ENCODE measurements at regions not wholly inside any gene's neighbourhood (a gene's known extent, or its start where the extent isn't known, plus 50 kb on each side); places are given as distances from the start of the nearest gene placed in this dataset.

DNA sequence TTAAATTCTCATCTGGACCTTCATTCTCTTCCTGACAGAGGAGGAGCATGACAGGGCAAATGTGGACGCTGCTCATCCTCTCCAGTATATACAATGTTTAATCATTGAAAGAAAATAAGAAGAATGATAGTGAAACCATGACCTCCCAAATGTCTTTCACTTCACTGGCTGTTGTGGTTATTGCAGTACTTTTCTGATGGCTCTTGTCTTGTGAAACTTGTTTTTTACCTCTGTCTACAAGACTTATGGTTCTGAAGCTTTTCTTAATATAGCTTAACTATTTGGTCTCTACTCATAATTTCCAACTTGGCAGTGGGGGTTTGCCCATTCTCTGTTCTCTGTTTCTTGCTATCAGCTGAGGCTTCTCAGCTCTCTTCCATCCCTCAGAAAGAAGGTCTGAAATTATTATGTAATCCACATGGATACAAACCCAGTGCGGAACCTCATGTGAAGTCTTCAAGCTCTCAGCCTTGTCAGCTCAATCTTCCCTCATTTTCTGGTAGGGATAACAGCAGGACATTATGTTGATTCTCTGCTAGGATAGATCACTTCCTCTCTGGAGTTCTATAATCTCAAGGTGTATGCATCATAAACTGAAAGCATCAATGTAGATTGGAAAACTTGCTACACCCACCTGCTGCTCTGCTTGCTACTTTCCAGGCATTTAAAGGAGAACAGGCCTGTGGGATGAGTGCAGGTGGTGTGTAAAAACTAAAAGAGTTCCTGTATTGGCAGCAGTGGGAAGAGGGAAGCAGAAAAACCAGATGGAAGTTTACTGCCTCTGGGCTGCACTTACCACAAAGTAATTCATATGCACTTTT is 250.3 kb upstream of the HTR2A start:
- TF ChIP-seq, protein P1, sequence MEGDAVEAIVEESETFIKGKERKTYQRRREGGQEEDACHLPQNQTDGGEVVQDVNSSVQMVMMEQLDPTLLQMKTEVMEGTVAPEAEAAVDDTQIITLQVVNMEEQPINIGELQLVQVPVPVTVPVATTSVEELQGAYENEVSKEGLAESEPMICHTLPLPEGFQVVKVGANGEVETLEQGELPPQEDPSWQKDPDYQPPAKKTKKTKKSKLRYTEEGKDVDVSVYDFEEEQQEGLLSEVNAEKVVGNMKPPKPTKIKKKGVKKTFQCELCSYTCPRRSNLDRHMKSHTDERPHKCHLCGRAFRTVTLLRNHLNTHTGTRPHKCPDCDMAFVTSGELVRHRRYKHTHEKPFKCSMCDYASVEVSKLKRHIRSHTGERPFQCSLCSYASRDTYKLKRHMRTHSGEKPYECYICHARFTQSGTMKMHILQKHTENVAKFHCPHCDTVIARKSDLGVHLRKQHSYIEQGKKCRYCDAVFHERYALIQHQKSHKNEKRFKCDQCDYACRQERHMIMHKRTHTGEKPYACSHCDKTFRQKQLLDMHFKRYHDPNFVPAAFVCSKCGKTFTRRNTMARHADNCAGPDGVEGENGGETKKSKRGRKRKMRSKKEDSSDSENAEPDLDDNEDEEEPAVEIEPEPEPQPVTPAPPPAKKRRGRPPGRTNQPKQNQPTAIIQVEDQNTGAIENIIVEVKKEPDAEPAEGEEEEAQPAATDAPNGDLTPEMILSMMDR (CRISPR knock-in tag; IDR thresholded peaks at IDR 0.05) = no peak
- TF ChIP-seq, protein P2, sequence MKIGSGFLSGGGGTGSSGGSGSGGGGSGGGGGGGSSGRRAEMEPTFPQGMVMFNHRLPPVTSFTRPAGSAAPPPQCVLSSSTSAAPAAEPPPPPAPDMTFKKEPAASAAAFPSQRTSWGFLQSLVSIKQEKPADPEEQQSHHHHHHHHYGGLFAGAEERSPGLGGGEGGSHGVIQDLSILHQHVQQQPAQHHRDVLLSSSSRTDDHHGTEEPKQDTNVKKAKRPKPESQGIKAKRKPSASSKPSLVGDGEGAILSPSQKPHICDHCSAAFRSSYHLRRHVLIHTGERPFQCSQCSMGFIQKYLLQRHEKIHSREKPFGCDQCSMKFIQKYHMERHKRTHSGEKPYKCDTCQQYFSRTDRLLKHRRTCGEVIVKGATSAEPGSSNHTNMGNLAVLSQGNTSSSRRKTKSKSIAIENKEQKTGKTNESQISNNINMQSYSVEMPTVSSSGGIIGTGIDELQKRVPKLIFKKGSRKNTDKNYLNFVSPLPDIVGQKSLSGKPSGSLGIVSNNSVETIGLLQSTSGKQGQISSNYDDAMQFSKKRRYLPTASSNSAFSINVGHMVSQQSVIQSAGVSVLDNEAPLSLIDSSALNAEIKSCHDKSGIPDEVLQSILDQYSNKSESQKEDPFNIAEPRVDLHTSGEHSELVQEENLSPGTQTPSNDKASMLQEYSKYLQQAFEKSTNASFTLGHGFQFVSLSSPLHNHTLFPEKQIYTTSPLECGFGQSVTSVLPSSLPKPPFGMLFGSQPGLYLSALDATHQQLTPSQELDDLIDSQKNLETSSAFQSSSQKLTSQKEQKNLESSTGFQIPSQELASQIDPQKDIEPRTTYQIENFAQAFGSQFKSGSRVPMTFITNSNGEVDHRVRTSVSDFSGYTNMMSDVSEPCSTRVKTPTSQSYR (CRISPR knock-in tag; IDR thresholded peaks at IDR 0.05; ENCODE audit: borderline replicate concordance) = no peak
- TF ChIP-seq HDAC1 (CRISPR knock-in tag; IDR thresholded peaks at IDR 0.05) (no peak), MYNN (CRISPR knock-in tag; IDR thresholded peaks at IDR 0.05; ENCODE audit: low read depth) (no peak), RAD21 (CRISPR knock-in tag; IDR thresholded peaks at IDR 0.05) (no peak), CEBPB (IDR thresholded peaks at IDR 0.05; ENCODE audit: borderline replicate concordance, low read depth, low read length) (no peak), SP4 (CRISPR knock-in tag; IDR thresholded peaks at IDR 0.05) (no peak), SRF (IDR thresholded peaks at IDR 0.05; ENCODE audit: low read depth, low read length) (no peak), ZNF274 (CRISPR knock-in tag; IDR thresholded peaks at IDR 0.05) (no peak)
- TF ChIP-seq, protein P3, sequence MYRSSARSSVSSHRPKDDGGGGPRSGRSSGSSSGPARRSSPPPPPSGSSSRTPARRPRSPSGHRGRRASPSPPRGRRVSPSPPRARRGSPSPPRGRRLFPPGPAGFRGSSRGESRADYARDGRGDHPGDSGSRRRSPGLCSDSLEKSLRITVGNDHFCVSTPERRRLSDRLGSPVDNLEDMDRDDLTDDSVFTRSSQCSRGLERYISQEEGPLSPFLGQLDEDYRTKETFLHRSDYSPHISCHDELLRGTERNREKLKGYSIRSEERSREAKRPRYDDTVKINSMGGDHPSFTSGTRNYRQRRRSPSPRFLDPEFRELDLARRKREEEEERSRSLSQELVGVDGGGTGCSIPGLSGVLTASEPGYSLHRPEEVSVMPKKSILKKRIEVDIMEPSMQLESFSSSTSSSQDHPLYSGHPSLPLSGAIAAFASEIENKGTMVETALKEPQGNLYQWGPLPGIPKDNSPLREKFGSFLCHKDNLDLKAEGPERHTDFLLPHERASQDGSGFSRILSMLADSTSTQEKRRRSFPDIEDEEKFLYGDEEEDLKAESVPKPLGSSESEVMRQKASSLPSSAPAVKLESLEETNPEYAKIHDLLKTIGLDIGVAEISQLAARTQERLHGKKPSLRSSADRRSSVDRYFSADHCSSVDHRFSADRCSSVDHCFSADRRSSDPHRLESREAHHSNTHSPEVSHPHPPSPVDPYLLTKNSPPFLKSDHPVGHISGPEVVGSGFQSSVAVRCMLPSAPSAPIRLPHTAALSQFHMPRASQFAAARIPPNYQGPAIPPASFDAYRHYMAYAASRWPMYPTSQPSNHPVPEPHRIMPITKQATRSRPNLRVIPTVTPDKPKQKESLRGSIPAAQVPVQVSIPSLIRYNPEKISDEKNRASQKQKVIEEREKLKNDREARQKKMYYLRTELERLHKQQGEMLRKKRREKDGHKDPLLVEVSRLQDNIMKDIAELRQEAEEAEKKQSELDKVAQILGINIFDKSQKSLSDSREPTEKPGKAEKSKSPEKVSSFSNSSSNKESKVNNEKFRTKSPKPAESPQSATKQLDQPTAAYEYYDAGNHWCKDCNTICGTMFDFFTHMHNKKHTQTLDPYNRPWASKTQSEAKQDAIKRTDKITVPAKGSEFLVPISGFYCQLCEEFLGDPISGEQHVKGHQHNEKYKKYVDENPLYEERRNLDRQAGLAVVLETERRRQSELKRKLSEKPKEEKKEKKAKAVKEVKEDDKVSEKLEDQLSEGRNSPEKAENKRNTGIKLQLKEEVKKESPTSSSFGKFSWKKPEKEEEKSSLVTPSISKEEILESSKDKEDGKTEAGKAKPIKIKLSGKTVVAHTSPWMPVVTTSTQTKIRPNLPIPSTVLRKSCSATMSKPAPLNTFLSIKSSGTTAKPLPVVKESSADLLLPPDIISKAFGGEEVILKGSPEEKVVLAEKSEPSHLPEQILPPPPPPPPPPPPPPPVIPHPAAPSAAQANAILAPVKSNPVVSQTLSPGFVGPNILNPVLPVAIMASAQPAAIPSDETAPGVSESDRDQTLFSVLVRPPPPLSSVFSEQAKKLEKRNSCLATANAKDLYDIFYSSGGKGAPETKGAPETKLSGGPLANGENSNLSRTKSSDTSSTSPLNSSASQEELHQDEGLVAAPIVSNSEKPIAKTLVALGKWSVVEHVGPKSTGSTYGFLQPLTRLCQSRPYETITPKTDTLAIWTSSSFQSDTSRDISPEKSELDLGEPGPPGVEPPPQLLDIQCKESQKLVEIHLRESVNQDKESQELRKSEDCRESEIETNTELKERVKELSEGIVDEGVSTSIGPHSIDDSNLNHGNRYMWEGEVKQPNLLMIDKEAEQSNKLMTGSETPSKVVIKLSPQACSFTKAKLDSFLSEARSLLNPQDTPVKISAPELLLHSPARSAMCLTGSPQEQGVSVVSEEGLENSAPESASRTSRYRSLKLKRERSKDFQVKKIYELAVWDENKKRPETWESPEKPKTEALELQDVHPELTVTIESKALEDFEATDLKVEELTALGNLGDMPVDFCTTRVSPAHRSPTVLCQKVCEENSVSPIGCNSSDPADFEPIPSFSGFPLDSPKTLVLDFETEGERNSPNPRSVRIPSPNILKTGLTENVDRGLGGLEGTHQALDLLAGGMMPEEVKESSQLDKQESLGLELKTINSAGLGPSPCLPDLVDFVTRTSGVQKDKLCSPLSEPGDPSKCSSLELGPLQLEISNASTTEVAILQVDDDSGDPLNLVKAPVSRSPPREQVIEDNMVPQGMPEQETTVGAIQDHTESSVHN (CRISPR knock-in tag; IDR thresholded peaks at IDR 0.05) = no peak
- TF ChIP-seq, protein P4, sequence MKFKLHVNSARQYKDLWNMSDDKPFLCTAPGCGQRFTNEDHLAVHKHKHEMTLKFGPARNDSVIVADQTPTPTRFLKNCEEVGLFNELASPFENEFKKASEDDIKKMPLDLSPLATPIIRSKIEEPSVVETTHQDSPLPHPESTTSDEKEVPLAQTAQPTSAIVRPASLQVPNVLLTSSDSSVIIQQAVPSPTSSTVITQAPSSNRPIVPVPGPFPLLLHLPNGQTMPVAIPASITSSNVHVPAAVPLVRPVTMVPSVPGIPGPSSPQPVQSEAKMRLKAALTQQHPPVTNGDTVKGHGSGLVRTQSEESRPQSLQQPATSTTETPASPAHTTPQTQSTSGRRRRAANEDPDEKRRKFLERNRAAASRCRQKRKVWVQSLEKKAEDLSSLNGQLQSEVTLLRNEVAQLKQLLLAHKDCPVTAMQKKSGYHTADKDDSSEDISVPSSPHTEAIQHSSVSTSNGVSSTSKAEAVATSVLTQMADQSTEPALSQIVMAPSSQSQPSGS (CRISPR knock-in tag; IDR thresholded peaks at IDR 0.05) = no peak
- TF ChIP-seq, protein P5, sequence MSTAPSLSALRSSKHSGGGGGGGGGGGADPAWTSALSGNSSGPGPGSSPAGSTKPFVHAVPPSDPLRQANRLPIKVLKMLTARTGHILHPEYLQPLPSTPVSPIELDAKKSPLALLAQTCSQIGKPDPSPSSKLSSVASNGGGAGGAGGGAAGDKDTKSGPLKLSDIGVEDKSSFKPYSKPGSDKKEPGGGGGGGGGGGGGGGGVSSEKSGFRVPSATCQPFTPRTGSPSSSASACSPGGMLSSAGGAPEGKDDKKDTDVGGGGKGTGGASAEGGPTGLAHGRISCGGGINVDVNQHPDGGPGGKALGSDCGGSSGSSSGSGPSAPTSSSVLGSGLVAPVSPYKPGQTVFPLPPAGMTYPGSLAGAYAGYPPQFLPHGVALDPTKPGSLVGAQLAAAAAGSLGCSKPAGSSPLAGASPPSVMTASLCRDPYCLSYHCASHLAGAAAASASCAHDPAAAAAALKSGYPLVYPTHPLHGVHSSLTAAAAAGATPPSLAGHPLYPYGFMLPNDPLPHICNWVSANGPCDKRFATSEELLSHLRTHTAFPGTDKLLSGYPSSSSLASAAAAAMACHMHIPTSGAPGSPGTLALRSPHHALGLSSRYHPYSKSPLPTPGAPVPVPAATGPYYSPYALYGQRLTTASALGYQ (CRISPR knock-in tag; IDR thresholded peaks at IDR 0.05) = no peak
- TF ChIP-seq, protein P6, sequence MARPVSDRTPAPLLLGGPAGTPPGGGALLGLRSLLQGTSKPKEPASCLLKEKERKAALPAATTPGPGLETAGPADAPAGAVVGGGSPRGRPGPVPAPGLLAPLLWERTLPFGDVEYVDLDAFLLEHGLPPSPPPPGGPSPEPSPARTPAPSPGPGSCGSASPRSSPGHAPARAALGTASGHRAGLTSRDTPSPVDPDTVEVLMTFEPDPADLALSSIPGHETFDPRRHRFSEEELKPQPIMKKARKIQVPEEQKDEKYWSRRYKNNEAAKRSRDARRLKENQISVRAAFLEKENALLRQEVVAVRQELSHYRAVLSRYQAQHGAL (CRISPR knock-in tag; IDR thresholded peaks at IDR 0.05; ENCODE audit: not compliant biosample characterization) = no peak

Measured in HepG2 (cell line).